ENCODE measurements at regions not wholly inside any gene's neighbourhood (a gene's known extent, or its start where the extent isn't known, plus 50 kb on each side); places are given as distances from the start of the nearest gene placed in this dataset.
"Not testable (repeated sequence)": the region's sequence is repeated elsewhere in the genome, so short reads cannot be mapped to it uniquely, and the experiment has no call there.

DNA sequence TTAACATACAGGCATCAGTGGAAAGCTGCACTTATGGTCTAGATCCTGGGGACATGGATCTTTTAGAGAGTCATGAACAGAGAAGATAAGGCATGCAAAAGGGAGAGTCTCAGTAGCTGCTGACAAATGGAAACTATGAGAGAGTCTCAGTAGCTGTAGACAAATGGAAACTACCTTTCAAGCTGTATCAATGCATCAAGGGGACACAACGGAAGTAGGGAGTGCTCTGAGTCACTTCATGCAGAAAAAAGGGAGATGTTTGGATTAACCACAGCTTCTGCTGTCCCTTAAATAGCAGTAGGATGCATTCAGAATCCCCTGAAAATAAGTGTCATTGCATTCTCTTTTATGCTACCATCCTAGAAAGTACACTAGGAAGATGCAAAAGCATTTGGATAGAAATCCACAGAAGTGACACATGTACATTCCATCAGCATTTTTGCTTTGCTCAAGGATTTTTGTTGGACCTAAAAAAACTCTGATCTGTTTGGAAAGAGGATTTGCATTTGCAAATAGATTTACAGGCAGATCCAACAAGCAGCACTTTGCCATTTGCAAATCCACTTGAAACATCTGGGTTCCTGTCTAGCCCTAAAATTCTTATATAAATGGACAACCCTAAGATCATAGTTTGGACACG, 227.5 kb upstream of the LMO3 start:
- H3K36me3 ChIP-seq (ENCODE audit: control insufficient read depth in 5 of 5, insufficient read depth in 5 of 5, low read length in 5 of 5), result no peaks in the 10 kb centered on the region
- no peaks in the 10 kb centered on the region for H3K4me1 ChIP-seq (ENCODE audit: control insufficient read depth in 5 of 5, insufficient read depth in 5 of 5, low read length in 5 of 5)
- no peaks in the 10 kb centered on the region for H3K27me3 ChIP-seq (ENCODE audit: control insufficient read depth in 5 of 5, insufficient read depth in 4 of 5, low read length in 5 of 5)
- no peak overlapping the region for H3K4me3 ChIP-seq (ENCODE audit: low read depth in 1 of 5, low read length in 5 of 5)
- H3K27ac ChIP-seq (ENCODE audit: low read depth, low read length), result no peak overlapping the region
- no peak overlapping the region for H3K9ac ChIP-seq (ENCODE audit: low read length in 5 of 5)
- H3K9me3 ChIP-seq (ENCODE audit: control insufficient read depth in 5 of 5, low read length in 5 of 5), result no peaks in the 10 kb centered on the region

DNA sequence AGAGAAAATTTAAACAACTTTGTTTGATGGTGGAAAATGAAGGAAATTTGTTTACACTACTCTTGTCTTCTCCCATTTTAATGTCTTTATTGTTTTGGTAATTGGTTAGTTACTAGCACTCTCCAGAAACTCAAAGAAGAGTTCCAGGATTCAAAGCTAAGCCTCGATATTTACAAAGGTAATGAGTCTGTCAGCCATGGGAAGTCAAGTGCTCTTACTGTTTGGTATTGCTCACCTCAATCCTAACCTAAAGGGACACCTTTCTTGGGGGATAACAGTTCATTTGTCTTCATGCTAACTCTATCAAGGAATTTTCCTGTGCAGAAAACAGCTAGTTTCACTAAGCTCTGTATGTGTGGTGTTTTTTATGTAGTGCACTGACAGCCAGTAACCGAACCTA, 222.9 kb upstream of the LMO3 start:
- Histone ChIP-seq H3K4me3 (ENCODE audit: low read depth in 1 of 5, low read length in 5 of 5) (no peak overlapping the region), H3K9ac (ENCODE audit: low read length in 5 of 5) (no peak overlapping the region), H3K4me1 (ENCODE audit: control insufficient read depth in 5 of 5, insufficient read depth in 5 of 5, low read length in 5 of 5) (no peaks in the 10 kb centered on the region), H3K9me3 (ENCODE audit: control insufficient read depth in 5 of 5, low read length in 5 of 5) (peaks cover 0 to 7% (median 0%) of the 10 kb centered on the region in 5 donors), H3K27me3 (ENCODE audit: control insufficient read depth in 5 of 5, insufficient read depth in 4 of 5, low read length in 5 of 5) (no peaks in the 10 kb centered on the region), H3K36me3 (ENCODE audit: control insufficient read depth in 5 of 5, insufficient read depth in 5 of 5, low read length in 5 of 5) (no peaks in the 10 kb centered on the region), H3K27ac (ENCODE audit: low read depth, low read length) (no peak overlapping the region)

- Histone ChIP-seq H3K27me3 (ENCODE audit: control insufficient read depth in 5 of 5, insufficient read depth in 4 of 5, low read length in 5 of 5) (no peaks in the 10 kb centered on the region), H3K9ac (ENCODE audit: low read length in 5 of 5) (no peak overlapping the region), H3K4me3 (ENCODE audit: low read depth in 1 of 5, low read length in 5 of 5) (no peak overlapping the region), H3K9me3 (ENCODE audit: control insufficient read depth in 5 of 5, low read length in 5 of 5) (peaks cover 0 to 6% (median 0%) of the 10 kb centered on the region in 5 donors), H3K36me3 (ENCODE audit: control insufficient read depth in 5 of 5, insufficient read depth in 5 of 5, low read length in 5 of 5) (no peaks in the 10 kb centered on the region), H3K27ac (ENCODE audit: low read depth, low read length) (no peak overlapping the region), H3K4me1 (ENCODE audit: control insufficient read depth in 5 of 5, insufficient read depth in 5 of 5, low read length in 5 of 5) (peaks cover 0 to 3% (median 0%) of the 10 kb centered on the region in 5 donors)
Measured at GRCh38 chr12:16807731-16808130, 201.8 kb upstream of the LMO3 start.

- H3K4me3 ChIP-seq (ENCODE audit: low read depth in 1 of 5, low read length in 5 of 5), result no peak overlapping the region
- no peaks in the 10 kb centered on the region for H3K27me3 ChIP-seq (ENCODE audit: control insufficient read depth in 5 of 5, insufficient read depth in 4 of 5, low read length in 5 of 5)
- no peaks in the 10 kb centered on the region for H3K9me3 ChIP-seq (ENCODE audit: control insufficient read depth in 5 of 5, low read length in 5 of 5)
- H3K36me3 ChIP-seq (ENCODE audit: control insufficient read depth in 5 of 5, insufficient read depth in 5 of 5, low read length in 5 of 5), result no peaks in the 10 kb centered on the region
- H3K9ac ChIP-seq (ENCODE audit: low read length in 5 of 5), result no peak overlapping the region
- H3K4me1 ChIP-seq (ENCODE audit: control insufficient read depth in 5 of 5, insufficient read depth in 5 of 5, low read length in 5 of 5), result no peaks in the 10 kb centered on the region
- no peak overlapping the region for H3K27ac ChIP-seq (ENCODE audit: low read depth, low read length)
Measured at GRCh38 chr12:16796168-16796567, 190.2 kb upstream of the LMO3 start.

GRCh38 chr12:16789204-16789790, 183.3 kb upstream of the LMO3 start:
- no peaks in the 10 kb centered on the region for H3K9me3 ChIP-seq (ENCODE audit: control insufficient read depth in 5 of 5, low read length in 5 of 5)
- H3K27ac ChIP-seq (ENCODE audit: low read depth, low read length), result no peak overlapping the region
- H3K4me1 ChIP-seq (ENCODE audit: control insufficient read depth in 5 of 5, insufficient read depth in 5 of 5, low read length in 5 of 5), result no peaks in the 10 kb centered on the region
- no peak overlapping the region for H3K9ac ChIP-seq (ENCODE audit: low read length in 5 of 5)
- no peaks in the 10 kb centered on the region for H3K36me3 ChIP-seq (ENCODE audit: control insufficient read depth in 5 of 5, insufficient read depth in 5 of 5, low read length in 5 of 5)
- H3K27me3 ChIP-seq (ENCODE audit: control insufficient read depth in 5 of 5, insufficient read depth in 4 of 5, low read length in 5 of 5), result no peaks in the 10 kb centered on the region
- no peak overlapping the region for H3K4me3 ChIP-seq (ENCODE audit: low read depth in 1 of 5, low read length in 5 of 5)

GRCh38 chr12:16788506-16789203, 182.7 kb upstream of the LMO3 start:
- no peaks in the 10 kb centered on the region for H3K27me3 ChIP-seq (ENCODE audit: control insufficient read depth in 5 of 5, insufficient read depth in 4 of 5, low read length in 5 of 5)
- no peak overlapping the region for H3K27ac ChIP-seq (ENCODE audit: low read depth, low read length)
- H3K4me3 ChIP-seq (ENCODE audit: low read depth in 1 of 5, low read length in 5 of 5), result no peak overlapping the region
- no peaks in the 10 kb centered on the region for H3K4me1 ChIP-seq (ENCODE audit: control insufficient read depth in 5 of 5, insufficient read depth in 5 of 5, low read length in 5 of 5)
- no peaks in the 10 kb centered on the region for H3K36me3 ChIP-seq (ENCODE audit: control insufficient read depth in 5 of 5, insufficient read depth in 5 of 5, low read length in 5 of 5)
- H3K9me3 ChIP-seq (ENCODE audit: control insufficient read depth in 5 of 5, low read length in 5 of 5), result no peaks in the 10 kb centered on the region
- H3K9ac ChIP-seq (ENCODE audit: low read length in 5 of 5), result no peak overlapping the region

GRCh38 chr12:16785953-16786352, 180.0 kb upstream of the LMO3 start:
- peaks cover 0 to under 1% (median 0%) of the 10 kb centered on the region in 5 donors for H3K9me3 ChIP-seq (ENCODE audit: control insufficient read depth in 5 of 5, low read length in 5 of 5)
- H3K9ac ChIP-seq (ENCODE audit: low read length in 5 of 5), result no peak overlapping the region
- no peaks in the 10 kb centered on the region for H3K4me1 ChIP-seq (ENCODE audit: control insufficient read depth in 5 of 5, insufficient read depth in 5 of 5, low read length in 5 of 5)
- H3K27me3 ChIP-seq (ENCODE audit: control insufficient read depth in 5 of 5, insufficient read depth in 4 of 5, low read length in 5 of 5), result no peaks in the 10 kb centered on the region
- H3K27ac ChIP-seq (ENCODE audit: low read depth, low read length), result no peak overlapping the region
- no peaks in the 10 kb centered on the region for H3K36me3 ChIP-seq (ENCODE audit: control insufficient read depth in 5 of 5, insufficient read depth in 5 of 5, low read length in 5 of 5)
- no peak overlapping the region for H3K4me3 ChIP-seq (ENCODE audit: low read depth in 1 of 5, low read length in 5 of 5)

GRCh38 chr12:16785524-16785923, 179.6 kb upstream of the LMO3 start:
- H3K9ac ChIP-seq (ENCODE audit: low read length in 5 of 5), result no peak overlapping the region
- peaks cover 0 to 5% (median 0%) of the 10 kb centered on the region in 5 donors for H3K9me3 ChIP-seq (ENCODE audit: control insufficient read depth in 5 of 5, low read length in 5 of 5)
- no peak overlapping the region for H3K4me3 ChIP-seq (ENCODE audit: low read depth in 1 of 5, low read length in 5 of 5)
- no peak overlapping the region for H3K27ac ChIP-seq (ENCODE audit: low read depth, low read length)
- H3K27me3 ChIP-seq (ENCODE audit: control insufficient read depth in 5 of 5, insufficient read depth in 4 of 5, low read length in 5 of 5), result no peaks in the 10 kb centered on the region
- H3K36me3 ChIP-seq (ENCODE audit: control insufficient read depth in 5 of 5, insufficient read depth in 5 of 5, low read length in 5 of 5), result no peaks in the 10 kb centered on the region
- no peaks in the 10 kb centered on the region for H3K4me1 ChIP-seq (ENCODE audit: control insufficient read depth in 5 of 5, insufficient read depth in 5 of 5, low read length in 5 of 5)

- H3K9me3 ChIP-seq (ENCODE audit: control insufficient read depth in 5 of 5, low read length in 5 of 5); H3K4me3 ChIP-seq (ENCODE audit: low read depth in 1 of 5, low read length in 5 of 5); H3K4me1 ChIP-seq (ENCODE audit: control insufficient read depth in 5 of 5, insufficient read depth in 5 of 5, low read length in 5 of 5): not testable (repeated sequence)
Measured at GRCh38 chr12:16769129-16769528, 163.2 kb upstream of the LMO3 start.

GRCh38 chr12:16766736-16767135, 160.8 kb upstream of the LMO3 start:
- Histone ChIP-seq H3K27ac (ENCODE audit: low read depth, low read length) (no peak overlapping the region), H3K4me3 (ENCODE audit: low read depth in 1 of 5, low read length in 5 of 5) (no peak overlapping the region), H3K9me3 (ENCODE audit: control insufficient read depth in 5 of 5, low read length in 5 of 5) (peaks cover 0 to 9% (median 2%) of the 10 kb centered on the region in 5 donors), H3K4me1 (ENCODE audit: control insufficient read depth in 5 of 5, insufficient read depth in 5 of 5, low read length in 5 of 5) (no peaks in the 10 kb centered on the region), H3K36me3 (ENCODE audit: control insufficient read depth in 5 of 5, insufficient read depth in 5 of 5, low read length in 5 of 5) (no peaks in the 10 kb centered on the region), H3K27me3 (ENCODE audit: control insufficient read depth in 5 of 5, insufficient read depth in 4 of 5, low read length in 5 of 5) (no peaks in the 10 kb centered on the region), H3K9ac (ENCODE audit: low read length in 5 of 5) (no peak overlapping the region)

More at GRCh38 chr12:16769129-16769528, 163.2 kb upstream of the LMO3 start:
- not testable (repeated sequence) for H3K9ac ChIP-seq (ENCODE audit: low read length in 5 of 5); H3K36me3 ChIP-seq (ENCODE audit: control insufficient read depth in 5 of 5, insufficient read depth in 5 of 5, low read length in 5 of 5); H3K27me3 ChIP-seq (ENCODE audit: control insufficient read depth in 5 of 5, insufficient read depth in 4 of 5, low read length in 5 of 5); H3K27ac ChIP-seq (ENCODE audit: low read depth, low read length)
